ENCODE measurements at regions not wholly inside any gene's neighbourhood (a gene's known extent, or its start where the extent isn't known, plus 50 kb on each side); places are given as distances from the start of the nearest gene placed in this dataset.

DNA sequence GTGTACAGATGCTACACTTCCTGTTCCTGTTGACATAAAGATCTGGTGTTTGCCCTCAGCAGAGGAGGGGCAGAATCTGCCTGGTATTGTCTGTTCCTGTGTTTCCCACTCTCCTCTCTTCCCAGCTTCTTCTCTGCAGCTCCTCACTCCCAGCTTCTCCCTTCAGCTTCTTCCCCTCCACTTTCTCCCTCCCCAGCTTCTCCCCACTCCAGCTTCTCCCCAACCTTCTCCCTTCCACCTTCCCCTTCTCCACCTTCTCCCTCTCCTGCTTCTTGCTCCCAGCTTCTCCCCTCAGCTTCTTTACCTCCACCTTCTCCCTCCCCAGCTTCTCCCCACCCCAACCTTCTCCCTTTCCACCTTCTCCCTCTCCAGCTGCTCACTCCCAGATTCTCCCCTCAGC lies 148.9 kb upstream of the IRX2 start:
- Histone ChIP-seq H3K27ac (no peak overlapping the region), H3K4me1 (no peaks in the 10 kb centered on the region), H3K4me2 (no peak overlapping the region), H3K4me3 (no peak overlapping the region), H3K9me3 (no peaks in the 10 kb centered on the region)
- ATAC-seq (no peak), DNase-seq (ENCODE audit: low read depth in 1 of 2, low spot score in 1 of 2) (no peak), FAIRE-seq (no peak)
- CTCF ChIA-PET = no interaction called here
- POLR2A ChIA-PET = no interaction called here
- no peak for TF ChIP-seq POLR2A (IDR thresholded peaks at IDR 0.05; ENCODE audit: low read length)
- no peak for TF ChIP-seq RNF2 (IDR thresholded peaks at IDR 0.05; ENCODE audit: borderline replicate concordance, low read depth)
- TF ChIP-seq MYC (IDR thresholded peaks at IDR 0.05; ENCODE audit: borderline replicate concordance, low read length) = no peak

GRCh38 chr5:2899311-2899710 lies 147.8 kb upstream of the IRX2 start:
- ATAC-seq = no peak
- DNase-seq (ENCODE audit: low read depth in 1 of 2, low spot score in 1 of 2) = no peak
- FAIRE-seq = no peak
- TF ChIP-seq EP300 (IDR thresholded peaks at IDR 0.05) (no peak), POLR2A (IDR thresholded peaks at IDR 0.05; ENCODE audit: low read length) (no peak), BHLHE40 (IDR thresholded peaks at IDR 0.05; ENCODE audit: low read depth, low read length) (no peak), CBX8 (IDR thresholded peaks at IDR 0.05) (no peak), CEBPB (IDR thresholded peaks at IDR 0.05) (no peak), FOSB (CRISPR knock-in tag; IDR thresholded peaks at IDR 0.05) (no peak), HES2 (IDR thresholded peaks at IDR 0.05) (no peak)
- TF ChIP-seq, protein P1, sequence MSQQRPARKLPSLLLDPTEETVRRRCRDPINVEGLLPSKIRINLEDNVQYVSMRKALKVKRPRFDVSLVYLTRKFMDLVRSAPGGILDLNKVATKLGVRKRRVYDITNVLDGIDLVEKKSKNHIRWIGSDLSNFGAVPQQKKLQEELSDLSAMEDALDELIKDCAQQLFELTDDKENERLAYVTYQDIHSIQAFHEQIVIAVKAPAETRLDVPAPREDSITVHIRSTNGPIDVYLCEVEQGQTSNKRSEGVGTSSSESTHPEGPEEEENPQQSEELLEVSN (IDR thresholded peaks at IDR 0.05; ENCODE audit: borderline replicate concordance, low read depth) = no peak
- TF ChIP-seq, protein P2, sequence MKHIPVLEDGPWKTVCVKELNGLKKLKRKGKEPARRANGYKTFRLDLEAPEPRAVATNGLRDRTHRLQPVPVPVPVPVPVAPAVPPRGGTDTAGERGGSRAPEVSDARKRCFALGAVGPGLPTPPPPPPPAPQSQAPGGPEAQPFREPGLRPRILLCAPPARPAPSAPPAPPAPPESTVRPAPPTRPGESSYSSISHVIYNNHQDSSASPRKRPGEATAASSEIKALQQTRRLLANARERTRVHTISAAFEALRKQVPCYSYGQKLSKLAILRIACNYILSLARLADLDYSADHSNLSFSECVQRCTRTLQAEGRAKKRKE (CRISPR knock-in tag; IDR thresholded peaks at IDR 0.05; ENCODE audit: low read depth) = no peak
- no peak overlapping the region for H3K27ac ChIP-seq
- H3K9me3 ChIP-seq = no peaks in the 10 kb centered on the region
- WGBS (ENCODE audit: missing lambda C conversion rate) = 6% methylated on average over 6 of the region's 9 CpGs
- ChIA-PET POLR2A (no interaction called here), CTCF (no interaction called here)
- H3K4me1 ChIP-seq = no peaks in the 10 kb centered on the region
- no peak overlapping the region for H3K4me3 ChIP-seq
- no peak overlapping the region for H3K4me2 ChIP-seq

DNA sequence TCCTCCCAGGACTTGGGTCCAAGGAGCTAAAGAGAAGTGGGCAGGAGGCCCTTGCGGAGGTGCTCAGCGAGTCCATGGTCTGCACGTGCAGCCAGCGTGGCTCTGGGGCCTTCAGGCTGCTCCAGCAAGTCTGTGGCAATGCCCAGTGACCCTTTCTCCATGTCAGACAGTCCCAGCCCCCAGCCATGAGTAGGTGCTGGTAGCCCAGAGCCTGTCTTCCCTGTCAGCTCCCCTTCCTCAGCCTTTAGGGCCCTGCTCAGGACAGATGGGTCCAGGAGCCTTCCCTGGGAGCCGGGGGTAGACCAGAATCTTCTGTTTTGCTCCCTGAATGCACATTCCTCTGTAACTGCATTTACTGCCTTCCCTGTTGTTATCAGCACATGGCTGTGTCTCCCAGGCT lies 147.2 kb upstream of the IRX2 start:
- H3K9me3 ChIP-seq = no peaks in the 10 kb centered on the region
- no peak overlapping the region for H3K4me3 ChIP-seq
- ATAC-seq (no peak), DNase-seq (ENCODE audit: low read depth in 1 of 2, low spot score in 1 of 2) (no peak), FAIRE-seq (no peak)
- POLR2A ChIA-PET = no interaction called here
- WGBS (ENCODE audit: missing lambda C conversion rate) = 0% methylated on average over 5 of the region's 5 CpGs
- H3K27ac ChIP-seq = no peak overlapping the region
- H3K4me1 ChIP-seq = no peaks in the 10 kb centered on the region
- CTCF ChIA-PET = no interaction called here
- H3K4me2 ChIP-seq = no peak overlapping the region
- no peak for TF ChIP-seq HES2 (IDR thresholded peaks at IDR 0.05)

GRCh38 chr5:2897276-2897961 lies 145.9 kb upstream of the IRX2 start:
- Histone ChIP-seq H3K9me3 (no peaks in the 10 kb centered on the region), H3K4me2 (no peak overlapping the region), H3K4me3 (no peak overlapping the region), H3K4me1 (no peaks in the 10 kb centered on the region), H3K27ac (no peak overlapping the region)
- WGBS (ENCODE audit: missing lambda C conversion rate) = 32% methylated on average over 7 of the region's 17 CpGs
- no peak for TF ChIP-seq CTCF (IDR thresholded peaks at IDR 0.05)
- no peak for TF ChIP-seq RARB (CRISPR knock-in tag; IDR thresholded peaks at IDR 0.05)
- TF ChIP-seq, protein P3, sequence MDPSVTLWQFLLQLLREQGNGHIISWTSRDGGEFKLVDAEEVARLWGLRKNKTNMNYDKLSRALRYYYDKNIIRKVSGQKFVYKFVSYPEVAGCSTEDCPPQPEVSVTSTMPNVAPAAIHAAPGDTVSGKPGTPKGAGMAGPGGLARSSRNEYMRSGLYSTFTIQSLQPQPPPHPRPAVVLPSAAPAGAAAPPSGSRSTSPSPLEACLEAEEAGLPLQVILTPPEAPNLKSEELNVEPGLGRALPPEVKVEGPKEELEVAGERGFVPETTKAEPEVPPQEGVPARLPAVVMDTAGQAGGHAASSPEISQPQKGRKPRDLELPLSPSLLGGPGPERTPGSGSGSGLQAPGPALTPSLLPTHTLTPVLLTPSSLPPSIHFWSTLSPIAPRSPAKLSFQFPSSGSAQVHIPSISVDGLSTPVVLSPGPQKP (IDR thresholded peaks at IDR 0.05; ENCODE audit: low read depth, low read length) = no peak
- TF ChIP-seq USF2 (IDR thresholded peaks at IDR 0.05) = no peak
- TF ChIP-seq EHMT2 (IDR thresholded peaks at IDR 0.05; ENCODE audit: low read depth) = no peak
- no peak for TF ChIP-seq CBX2 (IDR thresholded peaks at IDR 0.05; ENCODE audit: borderline replicate concordance, low read depth)
- no peak for TF ChIP-seq CBX8 (IDR thresholded peaks at IDR 0.05)
- no peak for TF ChIP-seq TFCP2L1 (CRISPR knock-in tag; IDR thresholded peaks at IDR 0.05)
- TF ChIP-seq JUNB (IDR thresholded peaks at IDR 0.05) = no peak
- FAIRE-seq (no peak), DNase-seq (ENCODE audit: low read depth in 1 of 2, low spot score in 1 of 2) (no peak), ATAC-seq (no peak)
- CTCF ChIA-PET = interaction anchor here (0.7 kb wide), 1 partner anchor 10 kb away, joined by 5 read pairs; no protein-coding TSS in a partner anchor
- POLR2A ChIA-PET = no interaction called here

All from A549 (cell line).